ENCODE measurements at regions not wholly inside any gene's neighbourhood (a gene's known extent, or its start where the extent isn't known, plus 50 kb on each side); places are given as distances from the start of the nearest gene placed in this dataset.

DNA sequence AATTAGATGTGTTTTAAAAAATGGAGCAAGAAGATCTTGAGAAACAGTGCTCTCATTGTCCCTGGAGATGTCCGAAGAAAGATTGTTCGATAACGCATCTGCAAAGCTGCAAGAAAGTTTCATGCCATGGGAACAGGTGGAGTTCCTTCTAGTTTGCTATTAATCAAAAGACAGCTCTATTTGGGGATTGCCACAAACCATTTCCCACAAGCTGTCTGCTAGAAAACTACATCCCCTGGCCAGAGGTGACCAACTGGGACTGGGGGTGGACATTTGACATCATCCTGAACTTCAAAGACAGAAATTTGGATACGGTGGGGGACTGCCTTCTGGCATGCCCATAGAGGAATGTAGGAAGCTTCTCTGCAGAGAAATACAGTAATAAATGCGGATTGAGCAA, 50.8 kb upstream of the OSMR start:
- DNase-seq = no peak

DNA sequence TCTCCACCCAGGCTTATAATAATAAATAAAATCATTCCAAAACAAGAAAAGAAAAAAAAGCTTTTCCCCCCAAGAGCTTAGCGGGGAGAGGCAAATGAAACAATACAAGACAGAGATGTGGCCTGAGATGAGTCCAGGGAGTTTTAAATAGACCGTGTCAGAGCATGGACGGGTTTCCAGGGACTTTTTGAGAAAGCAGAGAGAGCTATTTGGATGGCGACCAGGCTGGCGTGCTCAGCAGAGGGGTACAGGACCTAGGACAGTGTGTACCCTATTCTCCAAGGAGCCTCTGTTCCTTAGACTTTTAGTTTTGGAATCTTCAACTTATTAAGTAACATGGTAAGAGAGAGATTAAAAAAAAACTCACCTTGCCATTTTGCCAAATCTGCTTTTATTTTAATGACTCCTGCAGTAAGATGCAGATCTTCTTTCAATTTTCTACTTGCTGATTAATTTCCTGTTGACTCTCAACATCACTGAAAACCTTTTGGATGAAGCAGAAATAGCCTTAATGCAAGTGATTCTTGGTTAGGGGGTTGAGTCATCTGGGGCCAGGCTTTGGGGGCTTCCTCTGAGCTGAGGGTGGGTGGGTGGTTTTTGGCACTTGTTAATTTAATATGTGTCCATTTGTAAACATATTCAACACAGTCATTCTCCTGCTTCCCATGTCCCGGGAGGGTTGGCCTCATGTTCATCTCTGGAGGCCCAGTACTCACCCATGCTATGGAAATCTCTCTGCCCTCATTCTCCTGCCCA, 49.6 kb upstream of the OSMR start:
- DNase-seq = no peak

Data from SHP77 treated with DMSO at 0.1 percent for 48 hours (cell line).